Choroid plexus epithelial cell (primary cell): ENCODE measurements at regions not wholly inside any gene's neighbourhood (a gene's known extent, or its start where the extent isn't known, plus 50 kb on each side); places are given as distances from the start of the nearest gene placed in this dataset.

Experiments
- DNase-seq: peaks from one replicate; pipeline ENCODE4 v3.0.0-alpha.2; 2010; ENCODE audit warnings: low read depth
- H3K4me3 ChIP-seq: 2 replicates; pipeline ENCODE4 v1.5.1; 2011; ENCODE audit warnings: low read depth, mild to moderate bottlenecking, control low read depth, low read length, moderate library complexity
- CTCF ChIP-seq: conservative IDR thresholded peaks from 2 replicates; pipeline ENCODE4 v1.5.1; 2011; ENCODE audit warnings: low read depth, mild to moderate bottlenecking, control low read depth, inconsistent platforms, low read length, moderate library complexity

- DNase-seq: no peak
- no peak overlapping the region for H3K4me3 ChIP-seq
- TF ChIP-seq CTCF: no peak
Measured at GRCh38 chr16:35365675-35366074, 1906.3 kb downstream of the TP53TG3F start.

DNA sequence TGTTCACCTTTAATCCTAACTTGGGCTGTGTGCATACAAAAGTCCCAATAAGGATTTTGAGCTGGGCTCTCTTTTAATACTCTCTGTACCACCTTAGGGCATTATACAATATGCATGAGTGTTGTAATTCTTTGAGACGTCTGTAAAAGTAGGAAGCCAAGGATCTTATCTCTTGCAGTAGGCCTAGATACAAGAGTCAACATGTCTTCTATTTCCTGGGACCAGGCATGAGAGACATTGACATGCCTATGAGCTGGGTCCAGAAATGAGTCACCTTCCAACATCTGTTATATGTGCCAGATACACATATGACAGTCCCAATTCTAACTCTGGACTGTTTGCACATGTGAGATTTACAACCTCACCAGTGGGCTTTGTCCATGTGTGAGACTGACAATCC lies 1911.2 kb downstream of the TP53TG3F start:
- no peak for TF ChIP-seq CTCF
- DNase-seq: no peak
- H3K4me3 ChIP-seq: no peak overlapping the region

DNA sequence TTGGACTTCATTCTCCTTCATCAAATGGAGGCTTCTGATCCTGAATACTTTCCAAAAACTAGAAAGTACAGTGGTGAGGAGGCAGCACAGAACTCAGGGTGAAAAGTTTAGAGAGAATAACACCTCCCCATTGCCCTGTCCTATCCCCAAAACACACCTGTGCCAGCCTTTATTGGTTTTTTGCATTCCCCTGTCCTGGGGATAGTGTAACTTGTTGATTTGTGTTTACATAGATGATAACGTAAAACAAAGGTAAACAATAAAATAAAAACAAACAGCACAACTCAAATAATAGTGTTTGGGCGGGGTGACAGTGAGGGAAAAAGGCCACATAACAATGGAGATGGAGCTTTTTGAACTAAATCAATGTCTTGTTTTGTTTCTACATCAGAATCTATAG lies 1917.7 kb downstream of the TP53TG3F start:
- no peak for TF ChIP-seq CTCF
- DNase-seq: no peak

GRCh38 chr16:35386619-35387018 lies 1927.2 kb downstream of the TP53TG3F start:
- no peak for DNase-seq
- TF ChIP-seq CTCF: no peak
- no peak overlapping the region for H3K4me3 ChIP-seq

More for the DNA sequence above, 1917.7 kb downstream of the TP53TG3F start:
- no peak overlapping the region for H3K4me3 ChIP-seq

- DNase-seq: peak; percentile 42
- peak; percentile 55 for TF ChIP-seq CTCF
Measured at GRCh38 chr16:35391328-35391727, 1931.9 kb downstream of the TP53TG3F start.

DNA sequence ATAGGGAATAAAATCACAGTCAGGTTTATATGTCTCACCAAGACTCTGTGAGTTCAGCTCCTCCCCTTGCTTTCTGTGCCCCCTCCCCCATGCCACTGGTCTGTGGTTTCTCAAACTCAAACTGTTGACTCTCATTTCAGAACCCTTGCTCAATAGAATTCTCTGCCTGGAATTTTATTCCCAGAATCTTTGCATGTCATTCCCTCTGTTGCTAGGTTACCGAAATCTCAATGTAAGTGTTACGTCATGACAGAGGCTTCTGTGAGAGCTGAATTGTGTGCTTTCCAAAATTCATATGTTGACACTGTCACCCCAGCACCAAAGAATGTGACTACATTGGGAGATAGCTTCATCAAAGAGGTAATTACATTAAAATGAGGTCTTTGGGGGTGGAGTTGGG lies 1938.8 kb downstream of the TP53TG3F start:
- no peak for DNase-seq

More at GRCh38 chr16:35391328-35391727, 1931.9 kb downstream of the TP53TG3F start:
- H3K4me3 ChIP-seq: no peak overlapping the region

More for the DNA sequence above, 1938.8 kb downstream of the TP53TG3F start:
- no peak for TF ChIP-seq CTCF
- H3K4me3 ChIP-seq: no peak overlapping the region
